ENCODE measurements at regions not wholly inside any gene's neighbourhood (a gene's known extent, or its start where the extent isn't known, plus 50 kb on each side); places are given as distances from the start of the nearest gene placed in this dataset.

DNA sequence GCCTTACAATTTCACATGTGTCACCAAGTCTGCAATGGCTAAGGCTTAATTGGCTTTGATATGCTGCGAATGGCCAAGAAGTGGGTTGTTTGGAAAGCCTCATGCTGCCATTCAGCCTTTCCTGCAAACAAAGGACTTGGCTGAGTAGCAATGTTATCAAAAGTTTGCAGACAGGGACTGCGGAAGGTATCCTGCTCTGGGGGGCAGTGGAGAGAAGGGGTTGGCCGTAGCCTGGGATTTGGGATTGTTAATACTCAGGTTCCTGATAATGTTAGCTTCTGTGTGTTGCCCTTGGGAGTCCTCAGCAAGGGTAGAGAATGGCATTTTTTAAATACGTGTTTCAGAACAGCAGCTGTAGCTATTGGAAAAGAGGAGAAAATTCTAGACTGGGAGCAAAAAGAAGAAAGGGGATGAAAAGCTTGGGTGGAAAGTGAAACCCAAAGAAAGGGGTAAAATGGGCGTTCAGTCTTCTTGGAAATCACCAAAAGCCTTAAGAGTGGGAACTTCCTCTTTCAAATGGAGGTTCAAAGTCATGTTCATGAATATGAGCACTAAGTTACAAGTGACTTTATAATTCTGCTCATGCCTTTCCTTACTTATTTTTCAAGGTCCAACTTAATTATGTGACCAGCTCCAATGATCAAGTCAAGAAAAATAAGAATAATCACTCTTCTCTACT is 325.1 kb downstream of the RNF144A start:
- H3K4me2 ChIP-seq (ENCODE audit: low read length), result no peak overlapping the region
- no peak overlapping the region for H3K27ac ChIP-seq (ENCODE audit: low read length)
- no peaks in the 10 kb centered on the region for H3F3A ChIP-seq (ENCODE audit: insufficient read depth, low read length, poor library complexity, severe bottlenecking)
- no peaks in the 10 kb centered on the region for H4K20me1 ChIP-seq (ENCODE audit: insufficient read depth)
- H3K4me3 ChIP-seq (ENCODE audit: low read length), result no peak overlapping the region
- H3K9me2 ChIP-seq (ENCODE audit: insufficient read depth, low read length), result no peaks in the 10 kb centered on the region
- no peaks in the 10 kb centered on the region for H3K79me2 ChIP-seq (replicated peaks; ENCODE audit: insufficient read depth, low read length)
- TF ChIP-seq SMC3 (conservative IDR thresholded peaks at IDR 0.05; ENCODE audit: poor library complexity) (no peak), EZH2 (IDR thresholded peaks at IDR 0.05; ENCODE audit: borderline replicate concordance, insufficient read depth, low read length, poor library complexity, severe bottlenecking) (no peak), TAF1 (IDR thresholded peaks at IDR 0.05; ENCODE audit: low read depth) (no peak), POLR2AphosphoS5 (IDR thresholded peaks at IDR 0.05) (no peak), EP300 (conservative IDR thresholded peaks at IDR 0.05; ENCODE audit: poor library complexity, severe bottlenecking) (no peak), MXI1 (conservative IDR thresholded peaks at IDR 0.05; ENCODE audit: poor library complexity, severe bottlenecking) (no peak), RAD21 (conservative IDR thresholded peaks at IDR 0.05) (no peak)
- TF ChIP-seq, protein P1, sequence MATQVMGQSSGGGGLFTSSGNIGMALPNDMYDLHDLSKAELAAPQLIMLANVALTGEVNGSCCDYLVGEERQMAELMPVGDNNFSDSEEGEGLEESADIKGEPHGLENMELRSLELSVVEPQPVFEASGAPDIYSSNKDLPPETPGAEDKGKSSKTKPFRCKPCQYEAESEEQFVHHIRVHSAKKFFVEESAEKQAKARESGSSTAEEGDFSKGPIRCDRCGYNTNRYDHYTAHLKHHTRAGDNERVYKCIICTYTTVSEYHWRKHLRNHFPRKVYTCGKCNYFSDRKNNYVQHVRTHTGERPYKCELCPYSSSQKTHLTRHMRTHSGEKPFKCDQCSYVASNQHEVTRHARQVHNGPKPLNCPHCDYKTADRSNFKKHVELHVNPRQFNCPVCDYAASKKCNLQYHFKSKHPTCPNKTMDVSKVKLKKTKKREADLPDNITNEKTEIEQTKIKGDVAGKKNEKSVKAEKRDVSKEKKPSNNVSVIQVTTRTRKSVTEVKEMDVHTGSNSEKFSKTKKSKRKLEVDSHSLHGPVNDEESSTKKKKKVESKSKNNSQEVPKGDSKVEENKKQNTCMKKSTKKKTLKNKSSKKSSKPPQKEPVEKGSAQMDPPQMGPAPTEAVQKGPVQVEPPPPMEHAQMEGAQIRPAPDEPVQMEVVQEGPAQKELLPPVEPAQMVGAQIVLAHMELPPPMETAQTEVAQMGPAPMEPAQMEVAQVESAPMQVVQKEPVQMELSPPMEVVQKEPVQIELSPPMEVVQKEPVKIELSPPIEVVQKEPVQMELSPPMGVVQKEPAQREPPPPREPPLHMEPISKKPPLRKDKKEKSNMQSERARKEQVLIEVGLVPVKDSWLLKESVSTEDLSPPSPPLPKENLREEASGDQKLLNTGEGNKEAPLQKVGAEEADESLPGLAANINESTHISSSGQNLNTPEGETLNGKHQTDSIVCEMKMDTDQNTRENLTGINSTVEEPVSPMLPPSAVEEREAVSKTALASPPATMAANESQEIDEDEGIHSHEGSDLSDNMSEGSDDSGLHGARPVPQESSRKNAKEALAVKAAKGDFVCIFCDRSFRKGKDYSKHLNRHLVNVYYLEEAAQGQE (IDR thresholded peaks at IDR 0.05; ENCODE audit: borderline replicate concordance), result no peak
- TF ChIP-seq, protein P2, sequence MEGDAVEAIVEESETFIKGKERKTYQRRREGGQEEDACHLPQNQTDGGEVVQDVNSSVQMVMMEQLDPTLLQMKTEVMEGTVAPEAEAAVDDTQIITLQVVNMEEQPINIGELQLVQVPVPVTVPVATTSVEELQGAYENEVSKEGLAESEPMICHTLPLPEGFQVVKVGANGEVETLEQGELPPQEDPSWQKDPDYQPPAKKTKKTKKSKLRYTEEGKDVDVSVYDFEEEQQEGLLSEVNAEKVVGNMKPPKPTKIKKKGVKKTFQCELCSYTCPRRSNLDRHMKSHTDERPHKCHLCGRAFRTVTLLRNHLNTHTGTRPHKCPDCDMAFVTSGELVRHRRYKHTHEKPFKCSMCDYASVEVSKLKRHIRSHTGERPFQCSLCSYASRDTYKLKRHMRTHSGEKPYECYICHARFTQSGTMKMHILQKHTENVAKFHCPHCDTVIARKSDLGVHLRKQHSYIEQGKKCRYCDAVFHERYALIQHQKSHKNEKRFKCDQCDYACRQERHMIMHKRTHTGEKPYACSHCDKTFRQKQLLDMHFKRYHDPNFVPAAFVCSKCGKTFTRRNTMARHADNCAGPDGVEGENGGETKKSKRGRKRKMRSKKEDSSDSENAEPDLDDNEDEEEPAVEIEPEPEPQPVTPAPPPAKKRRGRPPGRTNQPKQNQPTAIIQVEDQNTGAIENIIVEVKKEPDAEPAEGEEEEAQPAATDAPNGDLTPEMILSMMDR (IDR thresholded peaks at IDR 0.05; ENCODE audit: poor library complexity, severe bottlenecking), result no peak
- H3K27me3 ChIP-seq (ENCODE audit: insufficient read depth, low read depth, low read length), result no peaks in the 10 kb centered on the region
- H3K36me3 ChIP-seq (ENCODE audit: insufficient read depth, low read length), result no peaks in the 10 kb centered on the region
- no peaks in the 10 kb centered on the region for H3K9me3 ChIP-seq (ENCODE audit: low read length)
- H2AFZ ChIP-seq (ENCODE audit: low read depth, low read length), result no peak overlapping the region
- H3K9ac ChIP-seq (ENCODE audit: low read length), result no peak overlapping the region

DNA sequence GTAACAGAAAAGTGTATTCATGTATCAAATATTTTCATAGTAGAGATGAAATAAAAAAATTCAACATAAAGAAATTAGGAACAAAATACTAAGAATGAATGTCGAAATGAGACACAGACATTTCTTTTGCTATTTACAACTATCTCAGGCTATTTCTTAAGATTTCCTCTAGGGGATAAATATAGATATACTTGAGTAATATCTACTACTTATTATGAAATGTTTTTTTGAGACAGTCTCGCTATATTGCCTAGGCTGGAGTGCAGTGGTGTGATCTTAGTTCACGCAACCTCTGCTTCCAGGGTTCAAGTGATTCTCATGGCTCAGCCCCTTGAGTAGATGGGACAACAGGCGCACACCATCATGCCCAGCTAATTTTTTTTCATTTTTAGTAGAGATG is 326.1 kb downstream of the RNF144A start:
- Histone ChIP-seq H3K4me3 (ENCODE audit: low read length) (no peak overlapping the region), H3F3A (ENCODE audit: insufficient read depth, low read length, poor library complexity, severe bottlenecking) (no peaks in the 10 kb centered on the region), H3K9me3 (ENCODE audit: low read length) (no peaks in the 10 kb centered on the region), H3K79me2 (replicated peaks; ENCODE audit: insufficient read depth, low read length) (no peaks in the 10 kb centered on the region), H3K27ac (ENCODE audit: low read length) (no peak overlapping the region), H3K4me2 (ENCODE audit: low read length) (no peak overlapping the region), H2AFZ (ENCODE audit: low read depth, low read length) (no peak overlapping the region), H3K9me2 (ENCODE audit: insufficient read depth, low read length) (no peaks in the 10 kb centered on the region), H3K9ac (ENCODE audit: low read length) (no peak overlapping the region), H3K36me3 (ENCODE audit: insufficient read depth, low read length) (no peaks in the 10 kb centered on the region), H3K27me3 (ENCODE audit: insufficient read depth, low read depth, low read length) (no peaks in the 10 kb centered on the region), H4K20me1 (ENCODE audit: insufficient read depth) (no peaks in the 10 kb centered on the region)
- TF ChIP-seq TAF1 (IDR thresholded peaks at IDR 0.05; ENCODE audit: low read depth) (no peak), POLR2AphosphoS5 (IDR thresholded peaks at IDR 0.05) (no peak), EZH2 (IDR thresholded peaks at IDR 0.05; ENCODE audit: borderline replicate concordance, insufficient read depth, low read length, poor library complexity, severe bottlenecking) (no peak), EP300 (conservative IDR thresholded peaks at IDR 0.05; ENCODE audit: poor library complexity, severe bottlenecking) (no peak), RAD21 (conservative IDR thresholded peaks at IDR 0.05) (no peak), SMC3 (conservative IDR thresholded peaks at IDR 0.05; ENCODE audit: poor library complexity) (no peak), MXI1 (conservative IDR thresholded peaks at IDR 0.05; ENCODE audit: poor library complexity, severe bottlenecking) (no peak)
- TF ChIP-seq, protein P2 (IDR thresholded peaks at IDR 0.05; ENCODE audit: poor library complexity, severe bottlenecking), result no peak
- TF ChIP-seq, protein P1 (IDR thresholded peaks at IDR 0.05; ENCODE audit: borderline replicate concordance), result no peak

All from neural cell (in vitro differentiated cells).